HTR-8/SVneo (cell line): ENCODE measurements at regions not wholly inside any gene's neighbourhood (a gene's known extent, or its start where the extent isn't known, plus 50 kb on each side); places are given as distances from the start of the nearest gene placed in this dataset.
A peak's percentile ranks its signal among the peaks of the same experiment; 100 is the strongest.
"Not testable (repeated sequence)": the region's sequence is repeated elsewhere in the genome, so short reads cannot be mapped to it uniquely, and the experiment has no call there.

Experiments used
- DNase-seq: peaks from one replicate; pipeline ENCODE4 v3.0.0; 2011; ENCODE audit warnings: low spot score, mixed read lengths; ENCODE audit not compliant: insufficient read length
- FAIRE-seq: peaks from 2 replicates; lab custom pipeline; 2011; peaks lifted over from hg19 to GRCh38; lab: Jason Lieb, UNC

GRCh38 chr15:92803536-92803851, 96.6 kb upstream of the CHD2 start:
- DNase-seq (no peak), FAIRE-seq (no peak)

GRCh38 chr15:92803852-92804609, 96.1 kb upstream of the CHD2 start:
- FAIRE-seq (no peak), DNase-seq (peak; percentile 85)

- not testable (repeated sequence) for DNase-seq, FAIRE-seq
These were observed 95.6 kb upstream of the CHD2 start for GRCh38 chr15:92804610-92804936.

GRCh38 chr15:92805080-92805690, 94.9 kb upstream of the CHD2 start:
- no peak for DNase-seq
- FAIRE-seq: no peak

- not testable (repeated sequence) for DNase-seq, FAIRE-seq
These were observed 94.0 kb upstream of the CHD2 start for GRCh38 chr15:92806171-92806570.

GRCh38 chr15:92806763-92807162, 93.4 kb upstream of the CHD2 start:
- DNase-seq (no peak), FAIRE-seq (no peak)

GRCh38 chr15:92807971-92808571, 92.1 kb upstream of the CHD2 start:
- FAIRE-seq (no peak), DNase-seq (no peak)

GRCh38 chr15:92808598-92809063, 91.5 kb upstream of the CHD2 start:
- FAIRE-seq (no peak), DNase-seq (no peak)

- FAIRE-seq (peak; percentile 85), DNase-seq (peak; percentile 91)
These were observed 90.9 kb upstream of the CHD2 start for GRCh38 chr15:92809064-92809879.

- DNase-seq (no peak), FAIRE-seq (no peak)
These were observed 90.2 kb upstream of the CHD2 start for GRCh38 chr15:92809880-92810361.

- DNase-seq: no peak
- no peak for FAIRE-seq
These were observed 89.5 kb upstream of the CHD2 start for GRCh38 chr15:92810418-92811138.

- no peak for DNase-seq
- no peak for FAIRE-seq
These were observed 88.8 kb upstream of the CHD2 start for GRCh38 chr15:92811148-92811913.

GRCh38 chr15:92812271-92812670, 87.9 kb upstream of the CHD2 start:
- FAIRE-seq (no peak), DNase-seq (no peak)

GRCh38 chr15:92813485-92813884, 86.6 kb upstream of the CHD2 start:
- DNase-seq: no peak

GRCh38 chr15:92817339-92817886, 82.7 kb upstream of the CHD2 start:
- FAIRE-seq: no peak
- no peak for DNase-seq

More at GRCh38 chr15:92813485-92813884, 86.6 kb upstream of the CHD2 start:
- FAIRE-seq: no peak

- no peak for DNase-seq
- FAIRE-seq: no peak
These were observed 81.4 kb upstream of the CHD2 start for GRCh38 chr15:92818651-92819277.

GRCh38 chr15:92819278-92820235, 80.6 kb upstream of the CHD2 start:
- DNase-seq: no peak
- FAIRE-seq: no peak
